Cardiac fibroblast (primary cell): ENCODE measurements at regions not wholly inside any gene's neighbourhood (a gene's known extent, or its start where the extent isn't known, plus 50 kb on each side); places are given as distances from the start of the nearest gene placed in this dataset.
"Not testable (repeated sequence)": the region's sequence is repeated elsewhere in the genome, so short reads cannot be mapped to it uniquely, and the experiment has no call there.

ENCODE experiments used
- DNase-seq, 2 donors: peaks; one replicate each; pipeline versions ENCODE4 v3.0.0 to v3.0.0-alpha.2; 2010; ENCODE audit warnings: low read depth in 2 of 2
- H3K4me3 ChIP-seq, 2 donors: replicated peaks in 1 of 2; 1 replicate in 1 of 2; 2 replicates in 1 of 2; pipeline ENCODE4 v1.5.1; 2011; ENCODE audit warnings: low read depth in 2 of 2, low read length in 2 of 2, mild to moderate bottlenecking in 2 of 2, moderate library complexity in 1 of 2
- CTCF ChIP-seq: IDR thresholded peaks from one replicate; pipeline ENCODE4 v1.5.1; 2011; ENCODE audit warnings: low read depth, mild to moderate bottlenecking, low read length, inconsistent platforms

DNA sequence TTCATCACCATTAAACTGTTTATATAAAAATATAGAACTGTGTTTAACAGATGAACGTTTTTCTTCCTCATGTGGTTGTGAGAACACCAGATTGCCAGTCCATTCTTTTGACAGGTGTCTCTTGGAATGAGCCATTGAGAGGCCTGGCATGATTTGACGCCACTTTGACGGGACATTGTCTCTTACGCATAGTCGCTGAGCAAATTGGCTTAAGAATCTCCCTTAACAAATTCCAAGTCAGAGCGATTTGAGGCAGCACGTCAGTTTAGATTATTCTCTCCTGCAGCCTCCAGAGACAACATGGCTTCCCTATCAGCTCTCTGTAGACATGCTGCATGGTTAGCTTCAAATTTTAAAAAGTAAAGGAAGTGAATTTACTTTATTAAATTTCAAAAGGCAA lies 510.7 kb upstream of the ACO1 start:
- H3K4me3 ChIP-seq: no peak overlapping the region
- no peak for DNase-seq
- TF ChIP-seq CTCF: no peak

DNA sequence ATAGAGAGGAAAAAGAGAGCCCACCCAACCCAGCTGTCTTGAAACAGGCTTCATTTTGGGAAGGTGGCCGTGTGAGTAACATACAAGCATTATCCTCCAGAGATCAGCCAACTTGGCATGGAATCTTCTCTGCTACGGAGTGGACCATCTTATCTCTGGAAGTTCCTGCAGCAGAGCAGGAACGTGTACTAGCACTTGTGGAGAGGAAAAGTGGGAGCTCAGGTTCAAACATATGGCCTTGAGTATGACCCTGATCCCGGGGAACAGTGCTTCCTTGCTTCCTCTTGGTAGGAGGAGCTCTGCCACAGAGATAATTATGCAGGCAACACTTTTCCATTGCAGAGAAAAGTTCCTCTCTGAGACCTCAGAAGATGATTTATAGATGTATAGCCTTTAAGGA lies 490.4 kb upstream of the ACO1 start:
- no peak for DNase-seq
- TF ChIP-seq CTCF: no peak
- no peak overlapping the region for H3K4me3 ChIP-seq

GRCh38 chr9:31908158-31908890 lies 476.1 kb upstream of the ACO1 start:
- no peak overlapping the region for H3K4me3 ChIP-seq
- DNase-seq: no peak
- TF ChIP-seq CTCF: no peak

- no peak overlapping the region for H3K4me3 ChIP-seq
- no peak for TF ChIP-seq CTCF
- DNase-seq: no peak
These were observed 475.5 kb upstream of the ACO1 start for GRCh38 chr9:31908891-31909480.

- H3K4me3 ChIP-seq: no peak overlapping the region
- no peak for TF ChIP-seq CTCF
- DNase-seq: no peak
These were observed 471.8 kb upstream of the ACO1 start for GRCh38 chr9:31912636-31913035.

- no peak for DNase-seq
- no peak overlapping the region for H3K4me3 ChIP-seq
- no peak for TF ChIP-seq CTCF
These were observed 467.7 kb upstream of the ACO1 start for GRCh38 chr9:31916591-31917241.

DNA sequence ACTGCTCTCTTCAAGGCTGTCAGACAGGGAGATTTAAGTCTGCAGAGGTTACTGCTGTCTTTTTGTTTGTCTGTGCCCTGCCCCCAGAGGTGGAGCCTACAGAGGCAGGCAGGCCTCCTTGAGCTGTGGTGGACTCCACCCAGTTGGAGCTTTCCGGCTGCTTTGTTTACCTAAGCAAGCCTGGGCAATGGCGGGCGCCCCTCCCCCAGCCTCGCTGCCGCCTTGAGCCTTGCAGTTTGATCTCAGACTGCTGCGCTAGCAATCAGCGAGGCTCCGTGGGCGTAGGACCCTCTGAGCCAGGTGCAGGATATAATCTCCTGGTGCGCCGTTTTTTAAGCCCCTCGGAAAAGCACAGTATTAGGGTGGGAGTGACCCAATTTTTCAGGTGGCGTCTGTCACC lies 446.7 kb upstream of the ACO1 start:
- H3K4me3 ChIP-seq, DNase-seq: not testable (repeated sequence)
